ENCODE measurements at regions not wholly inside any gene's neighbourhood (a gene's known extent, or its start where the extent isn't known, plus 50 kb on each side); places are given as distances from the start of the nearest gene placed in this dataset.

- no peak for DNase-seq
Measured at GRCh38 chr7:35384761-35385700, 131.1 kb upstream of the TBX20 start.

- DNase-seq, result no peak
Measured at GRCh38 chr7:35380739-35381224, 126.9 kb upstream of the TBX20 start.

GRCh38 chr7:35379481-35379880, 125.6 kb upstream of the TBX20 start:
- DNase-seq, result no peak

- no peak for DNase-seq
Measured at GRCh38 chr7:35375516-35375915, 121.6 kb upstream of the TBX20 start.

GRCh38 chr7:35374858-35375257, 121.0 kb upstream of the TBX20 start:
- DNase-seq, result no peak

GRCh38 chr7:35371221-35371620, 117.3 kb upstream of the TBX20 start:
- no peak for DNase-seq

GRCh38 chr7:35370687-35371086, 116.8 kb upstream of the TBX20 start:
- DNase-seq, result no peak

- DNase-seq, result no peak
Measured at GRCh38 chr7:35366167-35367155, 112.6 kb upstream of the TBX20 start.

- DNase-seq, result no peak
Measured at GRCh38 chr7:35365523-35365922, 111.6 kb upstream of the TBX20 start.

GRCh38 chr7:35362341-35362740, 108.4 kb upstream of the TBX20 start:
- no peak for DNase-seq

- no peak for DNase-seq
Measured at GRCh38 chr7:35359423-35359822, 105.5 kb upstream of the TBX20 start.

GRCh38 chr7:35356495-35356894, 102.6 kb upstream of the TBX20 start:
- no peak for DNase-seq

GRCh38 chr7:35355911-35356310, 102.0 kb upstream of the TBX20 start:
- no peak for DNase-seq

- no peak for DNase-seq
Measured at GRCh38 chr7:35355199-35355598, 101.3 kb upstream of the TBX20 start.

- no peak for DNase-seq
Measured at GRCh38 chr7:35353481-35353880, 99.6 kb upstream of the TBX20 start.

GRCh38 chr7:35351466-35351865, 97.6 kb upstream of the TBX20 start:
- no peak for DNase-seq

GRCh38 chr7:35348611-35349400, 94.9 kb upstream of the TBX20 start:
- DNase-seq, result no peak

- no peak for DNase-seq
Measured at GRCh38 chr7:35342786-35343185, 88.9 kb upstream of the TBX20 start.

- no peak for DNase-seq
Measured at GRCh38 chr7:35339811-35340210, 85.9 kb upstream of the TBX20 start.

- DNase-seq, result no peak
Measured at GRCh38 chr7:35336444-35336843, 82.5 kb upstream of the TBX20 start.

- DNase-seq, result no peak
Measured at GRCh38 chr7:35334506-35334905, 80.6 kb upstream of the TBX20 start.

- no peak for DNase-seq
Measured at GRCh38 chr7:35333265-35333664, 79.4 kb upstream of the TBX20 start.

Measured in NCI-H446 (cell line).